22Rv1 (cell line): ENCODE measurements at regions not wholly inside any gene's neighbourhood (a gene's known extent, or its start where the extent isn't known, plus 50 kb on each side); places are given as distances from the start of the nearest gene placed in this dataset.

ENCODE experiments used
- ZFX ChIP-seq: fragments of 450-650 bp; IDR thresholded peaks from 2 replicates; pipeline ENCODE4 v1.6.1; 2017; ENCODE audit warnings: antibody characterized with exemption, borderline replicate concordance
- TF ChIP-seq, protein P1 (sequence below): fragments of 450-650 bp; IDR thresholded peaks from 2 replicates; pipeline ENCODE4 v1.5.1; 2017; ENCODE audit warnings: mild to moderate bottlenecking

DNA sequence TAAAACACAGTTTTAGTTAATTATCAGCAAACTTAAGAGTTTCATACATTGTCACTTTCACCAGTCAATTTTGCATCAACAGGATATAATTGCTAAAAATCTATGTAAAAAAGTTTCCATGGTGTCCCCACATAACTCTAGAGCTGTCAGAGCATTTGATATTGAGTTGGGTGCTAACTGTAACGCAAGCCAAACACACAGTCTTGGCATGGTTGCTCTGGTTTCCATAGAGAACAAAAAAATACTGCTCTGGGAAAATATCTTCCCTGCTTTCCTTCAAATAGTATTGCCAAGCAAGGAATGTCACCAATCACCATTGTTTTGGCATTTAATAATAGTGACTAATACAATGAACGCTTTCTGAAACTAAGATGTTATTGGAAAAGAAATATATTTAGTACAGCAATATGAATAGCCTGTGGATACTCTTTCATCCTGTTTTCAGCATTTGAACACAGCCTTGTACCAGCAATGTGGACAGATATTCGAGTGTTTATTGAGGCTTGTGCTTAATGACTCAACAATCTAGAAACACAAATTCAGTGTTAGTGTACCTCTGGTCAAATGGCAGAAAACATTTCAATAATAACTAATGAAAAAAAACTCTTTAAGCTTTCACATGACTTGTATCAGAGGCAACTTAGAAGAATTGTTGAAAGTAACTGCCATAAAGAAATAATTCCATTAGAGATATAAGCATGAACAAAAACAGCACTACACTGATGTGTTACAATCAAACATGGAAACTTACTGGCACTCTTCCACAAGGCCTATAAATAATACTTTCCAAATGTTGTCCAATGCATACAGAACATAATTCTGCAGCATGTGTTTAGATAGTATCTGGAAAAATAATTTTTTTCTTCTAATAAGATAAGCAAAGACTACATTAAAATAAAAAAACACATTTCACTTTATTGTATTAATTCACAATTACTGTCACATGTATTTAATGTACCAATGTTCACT is 1469.5 kb upstream of the CELF2 start:
- TF ChIP-seq, protein P1, sequence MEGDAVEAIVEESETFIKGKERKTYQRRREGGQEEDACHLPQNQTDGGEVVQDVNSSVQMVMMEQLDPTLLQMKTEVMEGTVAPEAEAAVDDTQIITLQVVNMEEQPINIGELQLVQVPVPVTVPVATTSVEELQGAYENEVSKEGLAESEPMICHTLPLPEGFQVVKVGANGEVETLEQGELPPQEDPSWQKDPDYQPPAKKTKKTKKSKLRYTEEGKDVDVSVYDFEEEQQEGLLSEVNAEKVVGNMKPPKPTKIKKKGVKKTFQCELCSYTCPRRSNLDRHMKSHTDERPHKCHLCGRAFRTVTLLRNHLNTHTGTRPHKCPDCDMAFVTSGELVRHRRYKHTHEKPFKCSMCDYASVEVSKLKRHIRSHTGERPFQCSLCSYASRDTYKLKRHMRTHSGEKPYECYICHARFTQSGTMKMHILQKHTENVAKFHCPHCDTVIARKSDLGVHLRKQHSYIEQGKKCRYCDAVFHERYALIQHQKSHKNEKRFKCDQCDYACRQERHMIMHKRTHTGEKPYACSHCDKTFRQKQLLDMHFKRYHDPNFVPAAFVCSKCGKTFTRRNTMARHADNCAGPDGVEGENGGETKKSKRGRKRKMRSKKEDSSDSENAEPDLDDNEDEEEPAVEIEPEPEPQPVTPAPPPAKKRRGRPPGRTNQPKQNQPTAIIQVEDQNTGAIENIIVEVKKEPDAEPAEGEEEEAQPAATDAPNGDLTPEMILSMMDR, result no peak
- no peak for TF ChIP-seq ZFX
